ENCODE measurements at regions not wholly inside any gene's neighbourhood (a gene's known extent, or its start where the extent isn't known, plus 50 kb on each side); places are given as distances from the start of the nearest gene placed in this dataset.

DNA sequence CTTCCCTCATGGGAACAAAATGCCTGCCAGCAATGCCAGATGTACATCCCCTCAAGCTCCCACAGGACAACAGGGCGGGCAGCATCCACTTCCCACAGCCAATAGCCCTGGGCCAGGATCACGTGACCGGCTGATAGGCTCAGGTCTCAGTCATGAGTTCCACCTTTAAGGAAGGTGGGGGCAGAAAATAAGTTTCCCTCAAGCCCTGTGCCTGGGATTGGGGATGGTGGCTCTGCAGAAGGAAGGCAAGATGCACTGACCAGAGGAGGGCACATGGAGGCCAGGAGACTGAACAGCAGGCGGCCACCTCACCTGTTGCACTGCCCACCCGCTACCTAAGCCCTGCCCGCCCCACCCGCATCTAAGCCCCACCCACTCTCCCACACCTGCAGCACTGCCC, 149.1 kb downstream of the BMP7 start:
- CTCF ChIA-PET: no interaction called here

DNA sequence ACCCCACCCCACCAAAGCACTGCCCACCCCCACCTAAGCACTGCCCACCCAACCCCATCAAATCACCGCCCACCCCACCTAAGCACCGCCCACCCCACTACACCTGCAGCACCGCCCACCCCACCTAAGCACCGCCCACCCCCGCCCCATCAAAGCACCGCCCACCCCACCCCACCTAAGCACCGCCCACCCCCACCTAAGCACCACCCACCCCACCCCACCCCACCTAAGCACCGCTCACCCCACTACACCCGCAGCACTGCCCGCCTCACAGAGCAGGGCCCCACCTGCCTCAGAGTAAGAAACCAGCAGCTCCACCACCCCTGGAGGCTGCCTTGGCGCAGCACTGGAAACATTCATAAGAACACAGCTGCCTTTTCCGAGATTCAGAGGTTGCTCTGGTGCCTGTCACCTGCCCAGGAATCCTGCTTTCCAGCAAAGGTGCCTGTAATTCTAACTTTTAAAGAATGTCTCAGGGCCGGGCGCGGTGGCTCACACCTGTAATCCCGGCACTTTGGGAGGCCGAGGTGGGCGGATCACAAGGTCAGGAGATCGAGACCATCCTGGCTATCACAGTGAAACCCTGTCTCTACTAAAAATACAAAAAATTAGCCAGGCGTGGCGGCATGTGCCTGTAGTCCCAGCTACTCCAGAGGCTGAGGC, 148.2 kb downstream of the BMP7 start:
- no peaks in the 10 kb centered on the region for H3K9me3 ChIP-seq (ENCODE audit: low read depth, low read length, poor library complexity, severe bottlenecking)
- TF ChIP-seq, protein P1, sequence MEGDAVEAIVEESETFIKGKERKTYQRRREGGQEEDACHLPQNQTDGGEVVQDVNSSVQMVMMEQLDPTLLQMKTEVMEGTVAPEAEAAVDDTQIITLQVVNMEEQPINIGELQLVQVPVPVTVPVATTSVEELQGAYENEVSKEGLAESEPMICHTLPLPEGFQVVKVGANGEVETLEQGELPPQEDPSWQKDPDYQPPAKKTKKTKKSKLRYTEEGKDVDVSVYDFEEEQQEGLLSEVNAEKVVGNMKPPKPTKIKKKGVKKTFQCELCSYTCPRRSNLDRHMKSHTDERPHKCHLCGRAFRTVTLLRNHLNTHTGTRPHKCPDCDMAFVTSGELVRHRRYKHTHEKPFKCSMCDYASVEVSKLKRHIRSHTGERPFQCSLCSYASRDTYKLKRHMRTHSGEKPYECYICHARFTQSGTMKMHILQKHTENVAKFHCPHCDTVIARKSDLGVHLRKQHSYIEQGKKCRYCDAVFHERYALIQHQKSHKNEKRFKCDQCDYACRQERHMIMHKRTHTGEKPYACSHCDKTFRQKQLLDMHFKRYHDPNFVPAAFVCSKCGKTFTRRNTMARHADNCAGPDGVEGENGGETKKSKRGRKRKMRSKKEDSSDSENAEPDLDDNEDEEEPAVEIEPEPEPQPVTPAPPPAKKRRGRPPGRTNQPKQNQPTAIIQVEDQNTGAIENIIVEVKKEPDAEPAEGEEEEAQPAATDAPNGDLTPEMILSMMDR (conservative IDR thresholded peaks at IDR 0.05; ENCODE audit: low read depth, low read length): no peak
- no peak for TF ChIP-seq EZH2 (IDR thresholded peaks at IDR 0.05; ENCODE audit: borderline replicate concordance, low read depth, low read length, poor library complexity, severe bottlenecking)
- DNase-seq (ENCODE audit: low spot score): no peak
- no peaks in the 10 kb centered on the region for H3K27me3 ChIP-seq (replicated peaks; ENCODE audit: insufficient read depth, low read depth, low read length, poor library complexity)
- no peak overlapping the region for H3K27ac ChIP-seq (ENCODE audit: low read depth, low read length, poor library complexity, severe bottlenecking)
- H3K4me1 ChIP-seq (ENCODE audit: insufficient read depth, low read length, poor library complexity, severe bottlenecking): no peaks in the 10 kb centered on the region
- ChIA-PET POLR2A (ENCODE audit: low non-redundant PET) (no interaction called here), CTCF (no interaction called here)
- intact Hi-C loops (cut with micrococcal nuclease; ENCODE audit: unreplicated experiment): no loop called here
- H3K36me3 ChIP-seq (ENCODE audit: insufficient read depth, low read length, poor library complexity, severe bottlenecking): no peaks in the 10 kb centered on the region
- BruUV-seq (replicated peaks): no TSS peak
- no peak overlapping the region for H3K4me3 ChIP-seq (ENCODE audit: low read depth, low read length, poor library complexity, severe bottlenecking)

More for the DNA sequence above, 149.1 kb downstream of the BMP7 start:
- Histone ChIP-seq H3K4me3 (ENCODE audit: low read depth, low read length, poor library complexity, severe bottlenecking) (no peak overlapping the region), H3K9me3 (ENCODE audit: low read depth, low read length, poor library complexity, severe bottlenecking) (no peaks in the 10 kb centered on the region), H3K4me1 (ENCODE audit: insufficient read depth, low read length, poor library complexity, severe bottlenecking) (no peaks in the 10 kb centered on the region), H3K36me3 (ENCODE audit: insufficient read depth, low read length, poor library complexity, severe bottlenecking) (no peaks in the 10 kb centered on the region), H3K27me3 (replicated peaks; ENCODE audit: insufficient read depth, low read depth, low read length, poor library complexity) (no peaks in the 10 kb centered on the region), H3K27ac (ENCODE audit: low read depth, low read length, poor library complexity, severe bottlenecking) (no peak overlapping the region)
- no peak for DNase-seq (ENCODE audit: low spot score)
- intact Hi-C loops (cut with micrococcal nuclease; ENCODE audit: unreplicated experiment): no loop called here
- BruUV-seq (replicated peaks): no TSS peak
- TF ChIP-seq, protein P1 (conservative IDR thresholded peaks at IDR 0.05; ENCODE audit: low read depth, low read length): no peak
- no peak for TF ChIP-seq EZH2 (IDR thresholded peaks at IDR 0.05; ENCODE audit: borderline replicate concordance, low read depth, low read length, poor library complexity, severe bottlenecking)
- POLR2A ChIA-PET (ENCODE audit: low non-redundant PET): no interaction called here
